Gastroesophageal sphincter (tissue), 3 donors: ENCODE measurements at regions not wholly inside any gene's neighbourhood (a gene's known extent, or its start where the extent isn't known, plus 50 kb on each side); places are given as distances from the start of the nearest gene placed in this dataset.

Experiments
- POLR2A ChIP-seq, 2 donors: fragments of 450-650 bp; IDR thresholded peaks; one replicate each; pipeline ENCODE4 v1.6.1; 2017; ENCODE audit warnings: antibody characterized with exemption in 2 of 2, mild to moderate bottlenecking in 2 of 2, moderate library complexity in 1 of 2
- TF ChIP-seq, protein P1 (sequence below), 4 experiments: fragments of 200-600 bp in 2 of 4; fragments of 450-650 bp in 2 of 4; sonication (generic) in 1 of 4; IDR thresholded peaks; one replicate each; pipeline ENCODE4 v1.5.1; 2017 to 2019; ENCODE audit warnings: antibody characterized with exemption in 4 of 4, mild to moderate bottlenecking in 2 of 4, moderate library complexity in 2 of 4

DNA sequence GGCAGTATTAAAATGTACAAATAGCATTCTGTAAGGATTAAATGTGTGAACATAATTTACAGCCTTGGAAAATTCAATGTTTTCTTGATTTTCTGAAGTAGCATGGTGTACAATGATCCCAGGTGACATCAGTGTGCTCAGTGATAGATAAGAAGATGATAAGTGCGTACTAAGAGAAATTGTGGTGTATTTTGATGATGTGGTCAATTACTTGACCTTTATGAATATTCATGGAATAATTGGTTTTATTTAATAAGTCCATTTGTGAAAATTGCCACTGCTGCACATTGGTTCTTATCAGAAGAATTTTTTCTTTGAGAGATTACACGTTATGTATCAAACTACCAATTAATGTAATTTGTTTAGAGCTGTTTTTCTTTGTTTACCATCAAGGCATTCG, 128.8 kb downstream of the FOXG1 start:
- TF ChIP-seq POLR2A (IDR thresholded peaks at IDR 0.05) = no peak
- TF ChIP-seq, protein P1, sequence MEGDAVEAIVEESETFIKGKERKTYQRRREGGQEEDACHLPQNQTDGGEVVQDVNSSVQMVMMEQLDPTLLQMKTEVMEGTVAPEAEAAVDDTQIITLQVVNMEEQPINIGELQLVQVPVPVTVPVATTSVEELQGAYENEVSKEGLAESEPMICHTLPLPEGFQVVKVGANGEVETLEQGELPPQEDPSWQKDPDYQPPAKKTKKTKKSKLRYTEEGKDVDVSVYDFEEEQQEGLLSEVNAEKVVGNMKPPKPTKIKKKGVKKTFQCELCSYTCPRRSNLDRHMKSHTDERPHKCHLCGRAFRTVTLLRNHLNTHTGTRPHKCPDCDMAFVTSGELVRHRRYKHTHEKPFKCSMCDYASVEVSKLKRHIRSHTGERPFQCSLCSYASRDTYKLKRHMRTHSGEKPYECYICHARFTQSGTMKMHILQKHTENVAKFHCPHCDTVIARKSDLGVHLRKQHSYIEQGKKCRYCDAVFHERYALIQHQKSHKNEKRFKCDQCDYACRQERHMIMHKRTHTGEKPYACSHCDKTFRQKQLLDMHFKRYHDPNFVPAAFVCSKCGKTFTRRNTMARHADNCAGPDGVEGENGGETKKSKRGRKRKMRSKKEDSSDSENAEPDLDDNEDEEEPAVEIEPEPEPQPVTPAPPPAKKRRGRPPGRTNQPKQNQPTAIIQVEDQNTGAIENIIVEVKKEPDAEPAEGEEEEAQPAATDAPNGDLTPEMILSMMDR (IDR thresholded peaks at IDR 0.05) = no peak
